Inflammatory macrophage treated with lipopolysaccharide for 1 hour (primary cell): ENCODE measurements at regions not wholly inside any gene's neighbourhood (a gene's known extent, or its start where the extent isn't known, plus 50 kb on each side); places are given as distances from the start of the nearest gene placed in this dataset.

Experiments
- DNase-seq, 2 donors: peaks; one replicate each; pipeline ENCODE4 v3.0.0-alpha.2; 2020 to 2022

- DNase-seq, result no peak
These were observed 1103.9 kb upstream of the GJE1 start for GRCh38 chr6:141028791-141029280.

GRCh38 chr6:141026504-141026903, 1106.2 kb upstream of the GJE1 start:
- DNase-seq, result no peak

DNA sequence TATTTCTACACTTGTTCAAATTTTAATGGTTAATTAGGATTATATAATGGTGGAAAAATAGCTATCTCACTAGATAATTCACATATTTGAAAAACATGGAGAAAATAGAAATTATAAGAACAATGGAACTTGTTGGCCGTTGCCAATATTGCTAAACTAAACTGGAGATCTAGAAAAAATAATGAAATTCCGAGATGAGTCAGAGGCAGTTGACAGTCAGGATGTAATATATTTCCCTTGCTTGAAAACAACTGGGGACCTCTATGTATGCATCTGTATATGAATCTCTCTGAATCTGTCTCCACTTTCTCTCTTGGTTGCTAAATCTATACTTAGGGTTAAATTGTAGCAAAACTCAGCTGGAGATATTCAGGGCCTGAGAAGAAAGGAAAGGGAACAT, 1108.2 kb upstream of the GJE1 start:
- no peak for DNase-seq

DNA sequence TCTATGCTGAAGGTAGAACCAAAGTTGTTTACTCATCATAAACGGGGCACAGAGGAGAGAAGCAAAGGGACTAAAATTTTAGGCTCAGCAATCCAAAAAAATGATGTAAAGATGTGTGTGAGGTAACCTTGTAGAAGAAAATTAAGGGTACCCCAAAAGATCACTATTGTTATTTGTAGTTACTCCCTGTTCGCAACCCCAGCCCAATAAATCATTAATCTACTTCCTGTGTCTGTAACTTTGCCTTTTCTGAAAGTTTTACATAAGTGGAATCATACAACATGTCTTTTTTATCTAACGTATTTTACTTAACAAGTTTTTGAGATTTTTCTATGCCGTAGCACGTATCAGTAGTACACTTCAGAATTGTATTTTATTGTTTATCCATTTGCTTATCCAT, 1114.8 kb upstream of the GJE1 start:
- DNase-seq, result no peak

DNA sequence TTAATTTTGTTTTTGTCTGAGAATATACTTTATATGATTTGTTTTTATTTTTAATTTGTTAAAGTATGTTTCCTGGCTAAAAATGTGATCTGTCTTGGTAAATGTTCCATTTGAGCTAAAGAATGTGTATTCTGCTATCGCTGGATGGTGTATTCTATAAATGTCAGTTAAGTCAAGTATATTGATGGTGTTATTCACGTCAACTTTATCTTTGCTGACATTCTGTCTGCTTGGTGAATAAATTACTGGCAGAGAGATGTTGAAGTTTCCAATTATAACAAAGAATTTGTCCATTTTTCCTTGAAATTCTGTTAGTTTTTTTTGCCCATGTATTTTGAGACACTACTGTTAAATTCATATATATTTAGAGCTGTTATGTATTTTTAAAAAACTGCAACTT, 1131.8 kb upstream of the GJE1 start:
- no peak for DNase-seq

- DNase-seq, result no peak
These were observed 1139.2 kb upstream of the GJE1 start for GRCh38 chr6:140993515-140993914.

- no peak for DNase-seq
These were observed 1140.0 kb upstream of the GJE1 start for GRCh38 chr6:140992678-140993077.

DNA sequence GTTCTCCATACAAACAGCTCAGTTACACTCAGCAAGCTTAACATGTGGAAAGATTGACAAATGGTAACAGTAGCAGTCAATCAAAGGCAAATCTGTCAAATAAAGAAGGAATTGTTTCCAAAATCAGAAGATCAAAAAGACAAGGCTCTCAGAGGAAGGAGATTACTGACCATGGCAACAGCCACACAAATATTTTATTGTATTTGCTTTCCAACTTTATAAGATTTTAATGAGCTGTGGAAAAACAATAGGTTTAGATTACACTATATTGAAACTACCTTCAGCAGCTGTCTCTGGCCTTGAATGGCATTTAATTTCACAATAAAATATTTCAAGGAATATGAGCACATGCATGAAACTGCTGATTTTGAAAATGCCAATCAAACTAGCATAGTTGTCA, 1143.9 kb upstream of the GJE1 start:
- DNase-seq, result no peak

GRCh38 chr6:140987364-140988155, 1145.2 kb upstream of the GJE1 start:
- DNase-seq, result no peak

GRCh38 chr6:140985679-140986275, 1146.9 kb upstream of the GJE1 start:
- DNase-seq, result no peak

DNA sequence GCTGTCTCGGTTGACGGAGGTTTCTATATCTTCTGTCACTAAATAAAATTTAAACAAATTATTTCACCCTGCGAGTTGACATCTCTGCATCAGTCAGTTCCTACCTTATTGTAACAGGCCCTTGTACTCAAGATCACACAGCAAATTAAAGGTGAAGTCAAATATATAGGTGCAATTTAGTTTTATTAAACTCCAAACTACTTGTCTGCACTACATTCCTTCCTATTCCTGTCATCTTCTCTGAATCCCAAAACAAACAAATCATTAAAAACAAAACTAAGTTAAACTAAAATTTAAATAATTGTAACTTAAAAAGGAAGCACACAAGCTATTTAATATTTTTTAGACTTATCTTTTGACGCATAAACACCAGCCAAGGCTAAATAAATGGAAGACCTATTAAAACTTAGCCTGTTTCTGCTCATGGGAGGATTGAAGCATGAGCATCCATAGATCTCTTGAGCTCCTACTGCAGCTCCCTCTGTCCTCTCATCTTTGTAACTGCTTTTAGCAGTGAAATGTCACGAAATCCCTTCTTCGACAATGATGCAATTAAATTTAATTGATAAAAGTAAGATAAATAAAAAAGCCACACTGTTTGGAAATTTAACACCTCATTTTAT, 1152.3 kb upstream of the GJE1 start:
- no peak for DNase-seq

DNA sequence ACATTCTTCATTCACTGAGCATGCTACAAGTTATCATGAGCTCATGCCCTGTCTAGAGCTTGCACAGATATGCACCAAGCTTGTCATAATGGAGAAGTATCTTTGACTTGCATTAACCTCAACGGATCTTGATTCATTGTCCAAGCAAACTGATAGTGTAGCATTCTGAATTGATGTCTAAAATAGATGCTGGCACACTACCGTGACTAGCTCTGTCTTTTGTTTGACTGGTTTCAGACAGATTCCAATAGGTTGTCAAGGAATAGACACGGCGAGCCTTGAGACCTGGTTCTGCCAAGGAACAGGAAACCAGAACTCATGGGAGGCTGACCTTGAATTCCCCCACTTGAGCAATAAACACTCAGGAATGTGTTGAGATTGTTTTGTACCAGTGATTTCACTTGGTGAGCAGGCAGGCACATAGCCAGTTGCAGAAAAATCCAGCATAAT, 1153.1 kb upstream of the GJE1 start:
- DNase-seq, result no peak

DNA sequence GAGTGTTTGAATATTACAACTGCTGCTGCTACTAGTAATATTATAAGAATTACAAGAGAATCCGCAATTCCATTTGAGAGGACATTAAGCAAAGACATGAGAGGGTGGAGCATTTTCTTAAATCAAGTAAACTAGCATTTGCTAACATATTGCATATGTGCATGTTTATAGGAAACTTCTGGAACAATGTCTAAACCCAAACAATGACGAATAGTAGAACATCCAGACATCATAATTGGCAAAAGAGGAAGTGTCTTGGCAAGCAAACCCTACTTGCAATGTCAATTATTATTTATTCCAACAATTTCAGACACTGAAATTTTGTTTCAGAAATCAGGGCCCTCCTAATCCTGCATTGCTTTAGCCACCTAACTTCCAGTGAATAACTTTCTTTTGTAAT, 1155.3 kb upstream of the GJE1 start:
- DNase-seq, result no peak

DNA sequence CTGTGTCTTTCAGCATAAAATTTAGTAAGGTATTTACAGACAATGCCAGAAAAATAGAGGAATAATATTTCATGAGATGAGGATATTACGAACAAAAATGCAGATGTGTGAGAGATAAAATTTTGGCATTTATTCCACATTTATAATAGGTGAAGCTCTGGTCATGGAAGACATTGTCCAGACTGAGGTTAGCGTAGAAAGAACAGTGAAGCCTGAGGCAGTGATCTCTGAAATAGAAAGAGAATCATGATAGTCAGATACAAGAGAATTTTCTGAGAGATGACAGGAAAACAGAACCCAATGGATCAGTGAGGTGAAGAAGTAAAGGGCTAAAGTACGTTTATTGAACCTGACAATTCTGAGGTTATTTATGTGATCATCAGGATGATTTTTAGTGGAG, 1155.9 kb upstream of the GJE1 start:
- no peak for DNase-seq

- no peak for DNase-seq
These were observed 1162.2 kb upstream of the GJE1 start for GRCh38 chr6:140970485-140970884.

GRCh38 chr6:140968062-140968461, 1164.7 kb upstream of the GJE1 start:
- DNase-seq, result no peak

DNA sequence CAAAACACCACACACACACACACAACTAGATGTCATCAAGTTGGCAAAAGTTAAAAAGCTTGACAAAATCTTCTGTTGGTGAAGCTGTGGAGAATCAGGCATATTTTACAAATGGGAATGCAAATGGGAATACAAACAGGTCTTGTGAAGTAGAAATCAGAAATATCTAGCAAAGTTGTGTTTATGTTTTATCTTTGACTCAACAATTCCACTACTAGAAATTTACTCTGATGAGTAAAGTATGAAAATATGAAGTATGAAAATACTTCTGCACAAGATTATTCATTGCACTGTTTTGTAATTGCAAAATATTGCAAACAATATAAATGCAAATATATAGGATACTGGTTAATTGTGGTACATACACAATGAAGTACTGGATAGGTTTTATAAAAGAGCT, 1166.0 kb upstream of the GJE1 start:
- no peak for DNase-seq

GRCh38 chr6:140960566-140960965, 1172.2 kb upstream of the GJE1 start:
- DNase-seq, result no peak

DNA sequence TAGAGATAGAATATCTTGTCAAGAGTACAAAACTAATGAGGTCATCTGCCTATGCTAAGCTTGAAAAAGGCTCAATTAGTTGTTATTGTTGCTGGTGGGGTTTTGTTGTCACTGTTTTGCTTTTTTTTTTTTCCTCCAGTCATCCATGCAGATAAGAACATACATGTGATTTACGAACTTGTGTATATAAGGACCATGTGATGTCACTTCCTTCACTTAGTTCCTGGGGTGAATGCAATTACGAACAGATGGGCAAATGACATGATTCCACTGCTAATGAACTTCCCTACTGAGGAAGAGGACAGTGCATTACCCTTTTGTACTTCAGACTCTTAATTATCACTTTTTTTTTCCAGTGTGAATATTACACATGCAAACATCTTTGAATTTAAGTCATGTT, 1175.3 kb upstream of the GJE1 start:
- DNase-seq, result no peak

DNA sequence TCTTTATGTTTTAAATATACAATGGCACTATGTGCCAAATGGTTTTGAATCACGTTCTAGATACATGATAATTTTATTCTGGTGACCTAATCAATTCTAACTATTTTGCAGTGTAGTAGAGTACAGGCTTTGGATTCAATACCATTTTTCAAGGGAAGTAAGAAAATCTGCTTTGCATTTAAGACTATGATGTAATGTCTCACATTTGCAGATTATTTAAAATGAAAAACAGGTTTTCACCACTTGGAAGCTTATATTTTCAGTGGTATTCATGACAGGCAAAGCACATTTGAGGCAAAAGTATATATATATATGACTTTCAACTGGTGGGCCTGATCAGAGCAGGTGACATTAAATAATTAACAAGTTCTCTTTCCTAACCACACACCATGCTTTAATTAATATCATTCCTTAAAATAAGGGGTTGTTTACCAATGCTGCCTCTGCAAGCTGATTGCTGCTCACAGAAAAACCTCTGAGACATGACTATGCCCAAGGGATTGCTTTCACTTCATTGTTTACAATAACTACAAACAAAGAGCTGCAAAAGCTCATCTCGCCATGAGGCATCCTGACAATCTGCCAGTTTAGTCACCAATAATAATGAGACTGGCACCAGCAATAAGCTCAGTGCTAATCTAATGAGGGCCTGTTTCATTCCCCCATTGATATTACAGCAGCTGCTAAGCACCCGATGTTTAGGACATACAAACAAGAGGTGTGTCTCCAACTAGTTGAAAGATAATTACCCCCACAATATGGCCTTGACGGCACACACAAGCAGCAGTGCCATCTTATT, 1176.0 kb upstream of the GJE1 start:
- DNase-seq, result no peak

DNA sequence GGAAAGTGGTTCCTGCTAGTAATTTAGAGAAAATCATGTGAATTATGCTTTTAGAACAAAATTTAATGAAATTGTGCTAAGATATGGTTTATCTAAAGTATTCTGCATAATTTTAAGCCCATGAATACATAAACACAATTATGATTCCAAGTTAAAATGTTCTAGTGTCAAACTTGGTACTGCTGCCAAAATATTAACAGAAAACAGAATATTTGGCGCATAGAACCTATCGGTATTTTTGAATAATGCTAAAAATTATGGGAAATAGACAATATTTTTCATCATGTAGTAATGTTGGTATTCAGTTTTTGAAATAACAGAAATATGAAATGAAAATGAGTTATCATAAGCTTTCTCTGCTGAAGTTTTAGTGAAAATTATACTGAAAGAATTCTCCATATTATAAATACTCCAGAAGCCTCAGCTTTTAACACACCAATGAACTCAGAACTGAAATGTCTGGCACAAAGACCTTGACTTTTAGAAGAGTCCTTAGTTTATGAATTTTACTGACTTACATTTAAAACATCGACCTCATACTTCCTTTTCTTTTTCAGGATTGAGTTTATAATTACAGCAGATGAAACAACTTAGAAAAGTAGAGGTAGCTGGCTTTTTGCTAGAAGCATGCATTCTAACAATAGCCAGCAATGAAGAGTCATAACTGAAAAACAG, 1192.3 kb upstream of the GJE1 start:
- DNase-seq, result no peak

GRCh38 chr6:140932909-140933308, 1199.8 kb upstream of the GJE1 start:
- DNase-seq, result no peak

DNA sequence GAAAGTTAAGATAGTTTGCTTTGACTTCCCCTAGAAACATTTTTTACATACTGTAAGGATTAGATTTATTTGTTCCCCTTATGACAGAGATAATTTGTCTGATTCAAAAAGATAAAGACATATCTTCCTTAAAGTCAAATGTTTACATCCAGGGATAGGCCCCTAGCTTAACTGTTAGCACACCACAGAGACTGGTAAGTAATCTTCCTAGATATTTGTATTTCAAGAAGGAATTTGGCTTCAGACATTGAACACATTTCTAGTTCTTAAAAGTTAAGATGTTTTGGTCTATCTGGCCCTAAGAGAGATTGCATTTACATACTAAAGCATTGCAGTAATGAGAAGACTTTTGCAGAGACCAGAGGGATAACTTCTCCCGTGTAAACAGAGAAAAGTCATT, 1201.1 kb upstream of the GJE1 start:
- DNase-seq, result no peak
